Activated CD8-positive, alpha-beta memory T cell treated with anti-CD3 and anti-CD28 coated beads, Interleukin-2, amount 50 U/mL, for 24 hours (primary cell): ENCODE measurements at regions not wholly inside any gene's neighbourhood (a gene's known extent, or its start where the extent isn't known, plus 50 kb on each side); places are given as distances from the start of the nearest gene placed in this dataset.
"Not testable (repeated sequence)": the region's sequence is repeated elsewhere in the genome, so short reads cannot be mapped to it uniquely, and the experiment has no call there.

Source experiments
- DNase-seq: peaks from one replicate; pipeline ENCODE4 v3.0.0-alpha.2; 2020; ENCODE audit errors: extremely low read depth

GRCh38 chr9:89935115-89935514 lies 330.3 kb downstream of the GADD45G start:
- DNase-seq = no peak

- DNase-seq = no peak
Observed at GRCh38 chr9:89935801-89936200, 331.0 kb downstream of the GADD45G start.

- DNase-seq = no peak
Observed at GRCh38 chr9:89937051-89937450, 332.2 kb downstream of the GADD45G start.

GRCh38 chr9:89939181-89939580 lies 334.4 kb downstream of the GADD45G start:
- DNase-seq = no peak

- DNase-seq = no peak
Observed at GRCh38 chr9:89939626-89940292, 334.9 kb downstream of the GADD45G start.

GRCh38 chr9:89940625-89941024 lies 335.8 kb downstream of the GADD45G start:
- DNase-seq = no peak

- no peak for DNase-seq
Observed at GRCh38 chr9:89941875-89942274, 337.1 kb downstream of the GADD45G start.

GRCh38 chr9:89942643-89943042 lies 337.8 kb downstream of the GADD45G start:
- no peak for DNase-seq

- no peak for DNase-seq
Observed at GRCh38 chr9:89943309-89943708, 338.5 kb downstream of the GADD45G start.

- no peak for DNase-seq
Observed at GRCh38 chr9:89943728-89944127, 338.9 kb downstream of the GADD45G start.

GRCh38 chr9:89945133-89945532 lies 340.3 kb downstream of the GADD45G start:
- no peak for DNase-seq

- no peak for DNase-seq
Observed at GRCh38 chr9:89946741-89947140, 341.9 kb downstream of the GADD45G start.

- no peak for DNase-seq
Observed at GRCh38 chr9:89949111-89949510, 344.3 kb downstream of the GADD45G start.

GRCh38 chr9:89951675-89952074 lies 346.9 kb downstream of the GADD45G start:
- DNase-seq = no peak

- no peak for DNase-seq
Observed at GRCh38 chr9:89952401-89952800, 347.6 kb downstream of the GADD45G start.

- DNase-seq = not testable (repeated sequence)
Observed at GRCh38 chr9:89953263-89953662, 348.5 kb downstream of the GADD45G start.

GRCh38 chr9:89953824-89954615 lies 349.2 kb downstream of the GADD45G start:
- no peak for DNase-seq

- no peak for DNase-seq
Observed at GRCh38 chr9:89955144-89955543, 350.3 kb downstream of the GADD45G start.

GRCh38 chr9:89955626-89956025 lies 350.8 kb downstream of the GADD45G start:
- no peak for DNase-seq

- no peak for DNase-seq
Observed at GRCh38 chr9:89956331-89956730, 351.5 kb downstream of the GADD45G start.

- no peak for DNase-seq
Observed at GRCh38 chr9:89956907-89957306, 352.1 kb downstream of the GADD45G start.

- no peak for DNase-seq
Observed at GRCh38 chr9:89958086-89958485, 353.3 kb downstream of the GADD45G start.

- no peak for DNase-seq
Observed at GRCh38 chr9:89961616-89962341, 357.0 kb downstream of the GADD45G start.
